ENCODE measurements at regions not wholly inside any gene's neighbourhood (a gene's known extent, or its start where the extent isn't known, plus 50 kb on each side); places are given as distances from the start of the nearest gene placed in this dataset.

GRCh38 chr20:19072988-19073387 lies 139.5 kb upstream of the SLC24A3 start:
- Mint-ChIP-seq H3K27me3 (ENCODE audit: low read depth) (peaks cover 36% of the 10 kb centered on the region), H3K4me3 (no peak overlapping the region), H3K4me1 (peaks cover 3% of the 10 kb centered on the region), H3K27ac (no peak overlapping the region), H3K9me3 (peaks cover 5% of the 10 kb centered on the region), H3K36me3 (no peaks in the 10 kb centered on the region)
- DNase-seq (ENCODE audit: low spot score in 2 of 2, unreplicated experiment in 2 of 2) = no peak
- TF ChIP-seq CTCF (IDR thresholded peaks at IDR 0.05; ENCODE audit: unreplicated experiment) = no peak

GRCh38 chr20:19073584-19074218 lies 138.7 kb upstream of the SLC24A3 start:
- TF ChIP-seq CTCF (IDR thresholded peaks at IDR 0.05; ENCODE audit: unreplicated experiment) = no peak
- H3K9me3 Mint-ChIP-seq = peaks cover 2% of the 10 kb centered on the region
- peaks cover 36% of the 10 kb centered on the region for H3K27me3 Mint-ChIP-seq (ENCODE audit: low read depth)
- no peaks in the 10 kb centered on the region for H3K36me3 Mint-ChIP-seq
- no peak for DNase-seq (ENCODE audit: low spot score in 2 of 2, unreplicated experiment in 2 of 2)
- no peak overlapping the region for H3K4me3 Mint-ChIP-seq
- H3K27ac Mint-ChIP-seq = no peak overlapping the region
- peaks cover 3% of the 10 kb centered on the region for H3K4me1 Mint-ChIP-seq

GRCh38 chr20:19074356-19074755 lies 138.1 kb upstream of the SLC24A3 start:
- no peaks in the 10 kb centered on the region for H3K36me3 Mint-ChIP-seq
- H3K27ac Mint-ChIP-seq = no peak overlapping the region
- H3K9me3 Mint-ChIP-seq = no peaks in the 10 kb centered on the region
- peaks cover 3% of the 10 kb centered on the region for H3K4me1 Mint-ChIP-seq
- TF ChIP-seq CTCF (IDR thresholded peaks at IDR 0.05; ENCODE audit: unreplicated experiment) = no peak
- no peak overlapping the region for H3K4me3 Mint-ChIP-seq
- H3K27me3 Mint-ChIP-seq (ENCODE audit: low read depth) = peaks cover 36% of the 10 kb centered on the region
- DNase-seq (ENCODE audit: low spot score in 2 of 2, unreplicated experiment in 2 of 2) = no peak

GRCh38 chr20:19074828-19075516 lies 137.5 kb upstream of the SLC24A3 start:
- DNase-seq (ENCODE audit: low spot score in 2 of 2, unreplicated experiment in 2 of 2) = no peak
- Mint-ChIP-seq H3K36me3 (no peaks in the 10 kb centered on the region), H3K27ac (no peak overlapping the region), H3K27me3 (ENCODE audit: low read depth) (peaks cover 33% of the 10 kb centered on the region), H3K4me3 (no peak overlapping the region), H3K4me1 (peaks cover 3% of the 10 kb centered on the region), H3K9me3 (no peaks in the 10 kb centered on the region)
- no peak for TF ChIP-seq CTCF (IDR thresholded peaks at IDR 0.05; ENCODE audit: unreplicated experiment)

GRCh38 chr20:19077370-19078220 lies 134.8 kb upstream of the SLC24A3 start:
- Mint-ChIP-seq H3K27me3 (ENCODE audit: low read depth) (peaks cover 20% of the 10 kb centered on the region), H3K4me3 (no peak overlapping the region)
- no peak for TF ChIP-seq CTCF (IDR thresholded peaks at IDR 0.05; ENCODE audit: unreplicated experiment)

More at GRCh38 chr20:19077370-19078220, 134.8 kb upstream of the SLC24A3 start:
- Mint-ChIP-seq H3K9me3 (peaks cover 8% of the 10 kb centered on the region), H3K36me3 (no peaks in the 10 kb centered on the region), H3K27ac (no peak overlapping the region), H3K4me1 (peaks cover 3% of the 10 kb centered on the region)
- DNase-seq (ENCODE audit: low spot score in 2 of 2, unreplicated experiment in 2 of 2) = no peak

Data from mesothelial cell of epicardium (in vitro differentiated cells).